Activated CD8-positive, alpha-beta memory T cell treated with anti-CD3 and anti-CD28 coated beads, Interleukin-2, amount 10 ng/mL, durations not matched to agents 7 days and 5 days (primary cell): ENCODE measurements at regions not wholly inside any gene's neighbourhood (a gene's known extent, or its start where the extent isn't known, plus 50 kb on each side); places are given as distances from the start of the nearest gene placed in this dataset.
A peak's percentile ranks its signal among the peaks of the same experiment; 100 is the strongest.

Experiments
- ATAC-seq: fragments of 150-1000 bp; cut with Tn5 transposase; one replicate; pipeline ENCODE4 v1.10.0; 2021; ENCODE audit warnings: moderate library complexity
- CTCF ChIA-PET: fragments of 350-600 bp; sonication (Branson Sonifier 250); formaldehyde crosslinking; loops from one replicate; lab custom pipeline; 2021; ENCODE audit warnings: antibody characterized with exemption; lab: Charles Lee
- DNase-seq: peaks from one replicate; pipeline ENCODE4 v3.0.0-alpha.2; 2020
- H3K27ac Mint-ChIP-seq: one replicate; pipeline ENCODE4 v1.8.0; 2021; ENCODE audit warnings: mild to moderate bottlenecking, mixed read lengths
- H3K27me3 Mint-ChIP-seq: one replicate; pipeline ENCODE4 v1.8.0; 2021; ENCODE audit warnings: mixed read lengths
- H3K36me3 Mint-ChIP-seq: one replicate; pipeline ENCODE4 v1.8.0; 2021; ENCODE audit warnings: mild to moderate bottlenecking, mixed read lengths
- H3K4me1 Mint-ChIP-seq: one replicate; pipeline ENCODE4 v1.8.0; 2021; ENCODE audit warnings: mixed read lengths
- H3K4me3 Mint-ChIP-seq: one replicate; pipeline ENCODE4 v1.8.0; 2021; ENCODE audit warnings: mild to moderate bottlenecking, moderate library complexity, mixed read lengths
- H3K9me3 Mint-ChIP-seq: one replicate; pipeline ENCODE4 v1.8.0; 2022; ENCODE audit warnings: low read depth, mixed read lengths

- Mint-ChIP-seq H3K4me3 (no peak overlapping the region), H3K9me3 (no peaks in the 10 kb centered on the region), H3K4me1 (peaks cover 5% of the 10 kb centered on the region), H3K36me3 (no peaks in the 10 kb centered on the region), H3K27me3 (peaks cover 70% of the 10 kb centered on the region), H3K27ac (no peak overlapping the region)
- DNase-seq (no peak), ATAC-seq (no peak)
- CTCF ChIA-PET: interaction anchor here (2.5 to 5.3 kb wide), 3 partner anchors 18 to 272 kb away, joined by 14 to 83 read pairs (median 23); partner anchors contain the start of gene FOXD2
These were observed 270.8 kb downstream of the FOXD2 start for GRCh38 chr1:47708658-47709018.

GRCh38 chr1:47709019-47709871, 271.4 kb downstream of the FOXD2 start:
- no peak for DNase-seq
- H3K36me3 Mint-ChIP-seq: no peaks in the 10 kb centered on the region
- peaks cover 76% of the 10 kb centered on the region for H3K27me3 Mint-ChIP-seq
- CTCF ChIA-PET: interaction anchor here (1.0 to 5.3 kb wide), 12 partner anchors 9 to 531 kb away, joined by 3 to 83 read pairs (median 6); partner anchors contain the start of gene FOXD2
- no peak overlapping the region for H3K4me3 Mint-ChIP-seq
- H3K4me1 Mint-ChIP-seq: peaks cover 5% of the 10 kb centered on the region
- ATAC-seq: peak; percentile 25
- no peaks in the 10 kb centered on the region for H3K9me3 Mint-ChIP-seq
- H3K27ac Mint-ChIP-seq: no peak overlapping the region

GRCh38 chr1:47709872-47710231, 272.0 kb downstream of the FOXD2 start:
- Mint-ChIP-seq H3K9me3 (no peaks in the 10 kb centered on the region), H3K27ac (no peak overlapping the region), H3K4me3 (no peak overlapping the region), H3K36me3 (no peaks in the 10 kb centered on the region), H3K27me3 (peaks cover 77% of the 10 kb centered on the region), H3K4me1 (peaks cover 5% of the 10 kb centered on the region)
- CTCF ChIA-PET: interaction anchor here (0.7 to 5.3 kb wide), 24 partner anchors 9 to 531 kb away, joined by 3 to 83 read pairs (median 5); partner anchors contain the start of gene FOXD2
- ATAC-seq (peak; percentile 9), DNase-seq (no peak)

GRCh38 chr1:47710329-47711071, 272.7 kb downstream of the FOXD2 start:
- CTCF ChIA-PET: interaction anchor here (0.7 to 5.3 kb wide), 26 partner anchors 8 to 532 kb away, joined by 3 to 83 read pairs (median 4); partner anchors contain the start of gene FOXD2
- peak; percentile 82 for ATAC-seq
- peaks cover 5% of the 10 kb centered on the region for H3K4me1 Mint-ChIP-seq
- H3K27ac Mint-ChIP-seq: no peak overlapping the region
- peaks cover 80% of the 10 kb centered on the region for H3K27me3 Mint-ChIP-seq
- no peak overlapping the region for H3K4me3 Mint-ChIP-seq
- H3K36me3 Mint-ChIP-seq: no peaks in the 10 kb centered on the region
- DNase-seq: peak; percentile 70
- no peaks in the 10 kb centered on the region for H3K9me3 Mint-ChIP-seq
